Stomach (tissue), 8 donors: ENCODE measurements at regions not wholly inside any gene's neighbourhood (a gene's known extent, or its start where the extent isn't known, plus 50 kb on each side); places are given as distances from the start of the nearest gene placed in this dataset.

Experiments
- DNase-seq, 2 donors: peaks; one replicate each; pipeline versions ENCODE4 v3.0.0 to v3.0.0-alpha.2; 2013 to 2019
- H3K27ac ChIP-seq, 5 donors: fragments of 200-600 bp in 4 of 5; sonication (generic) in 4 of 5; one replicate each; pipeline ENCODE4 v1.5.1; 2013 to 2019; ENCODE audit warnings: mild to moderate bottlenecking in 1 of 5, moderate library complexity in 1 of 5
- H3K27me3 ChIP-seq, 3 donors: fragments of 200-600 bp; sonication (generic); one replicate each; pipeline ENCODE4 v1.5.1; 2017 to 2019; ENCODE audit warnings: mixed run types in 1 of 3
- H3K36me3 ChIP-seq, 4 donors: fragments of 200-600 bp; sonication (generic); 1 replicate in 3 of 4; 2 replicates in 1 of 4; pipeline ENCODE4 v1.5.1; 2016 to 2019
- H3K4me1 ChIP-seq, 4 donors: fragments of 200-600 bp; sonication (generic); one replicate each; pipeline ENCODE4 v1.5.1; 2016 to 2019
- H3K4me3 ChIP-seq, 4 donors: fragments of 200-600 bp; sonication (generic) in 3 of 4; one replicate each; pipeline ENCODE4 v1.5.1; 2016 to 2019; ENCODE audit warnings: mild to moderate bottlenecking in 1 of 4
- H3K9me3 ChIP-seq, 4 donors: fragments of 200-600 bp; sonication (generic); one replicate each; pipeline ENCODE4 v1.5.1; 2016 to 2019
- CTCF ChIP-seq, 7 experiments: fragments of 450-650 bp in 4 of 7; fragments of 200-600 bp in 3 of 7; sonication (generic) in 3 of 7; IDR thresholded peaks; one replicate each; pipeline ENCODE4 v1.5.1; 2016 to 2019; ENCODE audit warnings: antibody characterized with exemption in 7 of 7, control low read depth in 2 of 7, mild to moderate bottlenecking in 1 of 7
- EP300 ChIP-seq: sonication (generic); formaldehyde crosslinking; IDR thresholded peaks from one replicate; pipeline ENCODE4 v1.6.1; 2017; ENCODE audit warnings: antibody characterized with exemption
- POLR2A ChIP-seq, 4 donors: fragments of 450-650 bp; IDR thresholded peaks; one replicate each; pipeline ENCODE4 v1.6.1; 2016; ENCODE audit warnings: antibody characterized with exemption in 4 of 4, control low read depth in 2 of 4, mild to moderate bottlenecking in 1 of 4, moderate library complexity in 1 of 4
- POLR2AphosphoS5 ChIP-seq, 3 donors: sonication (generic); formaldehyde crosslinking; IDR thresholded peaks; one replicate each; pipeline ENCODE4 v1.6.1; 2016; ENCODE audit warnings: antibody characterized with exemption in 3 of 3
- WGBS, 5 donors: extraction: QIAGEN DNeasy Blood & Tissue Kit in 3 of 5; methylation state at CpG; one replicate each; pipeline versions ENCODE4 v1.1.5 to v1.1.7; 2013 to 2018; 5-methylcytosine and 5-hydroxymethylcytosine counted together
- intact Hi-C: fragments of 100-400 bp; cut with DNase I; formaldehyde crosslinking; loops from one replicate; pipeline ENCODE4 v1.15.1; 2023; ENCODE audit warnings: low total_unique reads
- donor health status: healthy with polysubstance abuse.
- donor health status: Bipolar disorder and iron deficiency.
- donor health status: healthy.

GRCh38 chr20:40962733-40963504 lies 65.7 kb upstream of the TOP1 start:
- no peaks in the 10 kb centered on the region for H3K27me3 ChIP-seq
- H3K4me3 ChIP-seq = no peak overlapping the region
- intact Hi-C loops = no loop called here
- TF ChIP-seq CTCF (IDR thresholded peaks at IDR 0.05) (peak in 5 of 7 experiments; percentile 57 to 92 (median 85)), POLR2AphosphoS5 (IDR thresholded peaks at IDR 0.05) (no peak), POLR2A (IDR thresholded peaks at IDR 0.05) (no peak)
- no peaks in the 10 kb centered on the region for H3K9me3 ChIP-seq
- WGBS, 5 donors = 19 to 25% (median 22%) methylated on average over 20 to 21 of the region's 21 CpGs
- no peak overlapping the region for H3K27ac ChIP-seq
- H3K36me3 ChIP-seq = no peaks in the 10 kb centered on the region
- peaks cover 0 to 10% (median 7%) of the 10 kb centered on the region in 4 donors for H3K4me1 ChIP-seq
- DNase-seq = peak; percentile 77 to 88

- DNase-seq = peak in 1 of 2 donors; percentile 5
- H3K27me3 ChIP-seq = no peaks in the 10 kb centered on the region
- whole genome bisulfite sequencing, 5 donors = 81 to 88% (median 84%) methylated on average over 7 of the region's 7 CpGs
- peaks cover 0 to 11% (median 7%) of the 10 kb centered on the region in 4 donors for H3K4me1 ChIP-seq
- no peaks in the 10 kb centered on the region for H3K36me3 ChIP-seq
- intact Hi-C loops = no loop called here
- no peaks in the 10 kb centered on the region for H3K9me3 ChIP-seq
- TF ChIP-seq POLR2AphosphoS5 (IDR thresholded peaks at IDR 0.05) = no peak
- TF ChIP-seq CTCF (IDR thresholded peaks at IDR 0.05) = no peak
- no peak for TF ChIP-seq POLR2A (IDR thresholded peaks at IDR 0.05)
- TF ChIP-seq EP300 = no peak
- H3K4me3 ChIP-seq = no peak overlapping the region
- H3K27ac ChIP-seq = no peak overlapping the region
Observed at GRCh38 chr20:40963505-40963845, 65.1 kb upstream of the TOP1 start.

GRCh38 chr20:40965671-40966070 lies 63.0 kb upstream of the TOP1 start:
- no peak overlapping the region for H3K27ac ChIP-seq
- no peak overlapping the region for H3K4me3 ChIP-seq
- H3K9me3 ChIP-seq = no peaks in the 10 kb centered on the region
- intact Hi-C loops = loop anchor here (5.0 kb wide), 1 partner anchor 127 kb away; no protein-coding TSS in a partner anchor
- TF ChIP-seq POLR2AphosphoS5 (IDR thresholded peaks at IDR 0.05) = no peak
- no peak for TF ChIP-seq EP300
- TF ChIP-seq POLR2A (IDR thresholded peaks at IDR 0.05) = no peak
- no peak for TF ChIP-seq CTCF (IDR thresholded peaks at IDR 0.05)
- H3K27me3 ChIP-seq = no peaks in the 10 kb centered on the region
- peaks cover 0 to 20% (median 13%) of the 10 kb centered on the region in 4 donors for H3K4me1 ChIP-seq
- peak in 1 of 2 donors; percentile 3 for DNase-seq
- H3K36me3 ChIP-seq = no peaks in the 10 kb centered on the region
- WGBS, 5 donors = 81 to 95% (median 92%) methylated on average over 4 of the region's 4 CpGs

- no peak overlapping the region for H3K4me3 ChIP-seq
- no peaks in the 10 kb centered on the region for H3K27me3 ChIP-seq
- 71 to 91% (median 76%) methylated on average over 2 of the region's 2 CpGs for WGBS, 5 donors
- intact Hi-C loops = loop anchor here (5.0 kb wide), 1 partner anchor 126 kb away; no protein-coding TSS in a partner anchor
- no peaks in the 10 kb centered on the region for H3K9me3 ChIP-seq
- H3K36me3 ChIP-seq = no peaks in the 10 kb centered on the region
- H3K4me1 ChIP-seq = peaks cover 0 to 20% (median 13%) of the 10 kb centered on the region in 4 donors
- no peak overlapping the region for H3K27ac ChIP-seq
- TF ChIP-seq POLR2A (IDR thresholded peaks at IDR 0.05) (no peak), EP300 (no peak), CTCF (IDR thresholded peaks at IDR 0.05) (no peak), POLR2AphosphoS5 (IDR thresholded peaks at IDR 0.05) (no peak)
- peak in 1 of 2 donors; percentile 2 for DNase-seq
Observed at GRCh38 chr20:40966103-40966502, 62.5 kb upstream of the TOP1 start.
